ENCODE measurements at regions not wholly inside any gene's neighbourhood (a gene's known extent, or its start where the extent isn't known, plus 50 kb on each side); places are given as distances from the start of the nearest gene placed in this dataset.
A peak's percentile ranks its signal among the peaks of the same experiment; 100 is the strongest.

- H3K4me1 ChIP-seq (ENCODE audit: low read length): no peaks in the 10 kb centered on the region
- no peak for DNase-seq
- H3F3A ChIP-seq (ENCODE audit: insufficient read depth, low read length): no peaks in the 10 kb centered on the region
- no peak overlapping the region for H3K9ac ChIP-seq (ENCODE audit: low read length)
- no peaks in the 10 kb centered on the region for H3K27me3 ChIP-seq (replicated peaks; ENCODE audit: insufficient read depth, low read length)
- no peaks in the 10 kb centered on the region for H3K36me3 ChIP-seq (replicated peaks; ENCODE audit: insufficient read depth, low read length)
- no peak overlapping the region for H3K4me2 ChIP-seq (ENCODE audit: low read depth, low read length)
- H3K4me3 ChIP-seq (ENCODE audit: low read length): no peak overlapping the region
- TF ChIP-seq EZH2phosphoT487 (IDR thresholded peaks at IDR 0.05; ENCODE audit: low read length) (no peak), EZH2 (optimal IDR thresholded peaks at IDR 0.05; ENCODE audit: low read depth, low read length) (no peak)
- TF ChIP-seq, protein P1, sequence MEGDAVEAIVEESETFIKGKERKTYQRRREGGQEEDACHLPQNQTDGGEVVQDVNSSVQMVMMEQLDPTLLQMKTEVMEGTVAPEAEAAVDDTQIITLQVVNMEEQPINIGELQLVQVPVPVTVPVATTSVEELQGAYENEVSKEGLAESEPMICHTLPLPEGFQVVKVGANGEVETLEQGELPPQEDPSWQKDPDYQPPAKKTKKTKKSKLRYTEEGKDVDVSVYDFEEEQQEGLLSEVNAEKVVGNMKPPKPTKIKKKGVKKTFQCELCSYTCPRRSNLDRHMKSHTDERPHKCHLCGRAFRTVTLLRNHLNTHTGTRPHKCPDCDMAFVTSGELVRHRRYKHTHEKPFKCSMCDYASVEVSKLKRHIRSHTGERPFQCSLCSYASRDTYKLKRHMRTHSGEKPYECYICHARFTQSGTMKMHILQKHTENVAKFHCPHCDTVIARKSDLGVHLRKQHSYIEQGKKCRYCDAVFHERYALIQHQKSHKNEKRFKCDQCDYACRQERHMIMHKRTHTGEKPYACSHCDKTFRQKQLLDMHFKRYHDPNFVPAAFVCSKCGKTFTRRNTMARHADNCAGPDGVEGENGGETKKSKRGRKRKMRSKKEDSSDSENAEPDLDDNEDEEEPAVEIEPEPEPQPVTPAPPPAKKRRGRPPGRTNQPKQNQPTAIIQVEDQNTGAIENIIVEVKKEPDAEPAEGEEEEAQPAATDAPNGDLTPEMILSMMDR (IDR thresholded peaks at IDR 0.05; ENCODE audit: low read length): no peak
- H2AFZ ChIP-seq (ENCODE audit: low read length): no peak overlapping the region
- H3K9me3 ChIP-seq (replicated peaks; ENCODE audit: insufficient read depth, low read length): no peaks in the 10 kb centered on the region
- H3K27ac ChIP-seq (ENCODE audit: low read length): no peak overlapping the region
- H3K79me2 ChIP-seq (ENCODE audit: low read length): no peaks in the 10 kb centered on the region
- no peaks in the 10 kb centered on the region for H3K9me2 ChIP-seq (replicated peaks; ENCODE audit: insufficient read depth, low read length)
- H4K20me1 ChIP-seq (ENCODE audit: insufficient read depth, low read length): no peaks in the 10 kb centered on the region
Measured at GRCh38 chr13:48159401-48159800, 64.5 kb upstream of the MED4 start.

GRCh38 chr13:48158915-48159314 lies 64.0 kb upstream of the MED4 start:
- H3K27ac ChIP-seq (ENCODE audit: low read length): no peak overlapping the region
- no peaks in the 10 kb centered on the region for H3K27me3 ChIP-seq (replicated peaks; ENCODE audit: insufficient read depth, low read length)
- no peaks in the 10 kb centered on the region for H3K36me3 ChIP-seq (replicated peaks; ENCODE audit: insufficient read depth, low read length)
- H3K9me2 ChIP-seq (replicated peaks; ENCODE audit: insufficient read depth, low read length): no peaks in the 10 kb centered on the region
- no peaks in the 10 kb centered on the region for H3K9me3 ChIP-seq (replicated peaks; ENCODE audit: insufficient read depth, low read length)
- no peaks in the 10 kb centered on the region for H3K79me2 ChIP-seq (ENCODE audit: low read length)
- no peak for DNase-seq
- H4K20me1 ChIP-seq (ENCODE audit: insufficient read depth, low read length): no peaks in the 10 kb centered on the region
- TF ChIP-seq EZH2 (optimal IDR thresholded peaks at IDR 0.05; ENCODE audit: low read depth, low read length): no peak
- TF ChIP-seq, protein P1 (IDR thresholded peaks at IDR 0.05; ENCODE audit: low read length): no peak
- no peak for TF ChIP-seq EZH2phosphoT487 (IDR thresholded peaks at IDR 0.05; ENCODE audit: low read length)
- no peak overlapping the region for H3K4me2 ChIP-seq (ENCODE audit: low read depth, low read length)
- no peak overlapping the region for H2AFZ ChIP-seq (ENCODE audit: low read length)
- no peaks in the 10 kb centered on the region for H3F3A ChIP-seq (ENCODE audit: insufficient read depth, low read length)
- no peaks in the 10 kb centered on the region for H3K4me1 ChIP-seq (ENCODE audit: low read length)
- no peak overlapping the region for H3K9ac ChIP-seq (ENCODE audit: low read length)
- no peak overlapping the region for H3K4me3 ChIP-seq (ENCODE audit: low read length)

GRCh38 chr13:48158290-48158689 lies 63.4 kb upstream of the MED4 start:
- DNase-seq: no peak
- Histone ChIP-seq H3K9me3 (replicated peaks; ENCODE audit: insufficient read depth, low read length) (no peaks in the 10 kb centered on the region), H3K9me2 (replicated peaks; ENCODE audit: insufficient read depth, low read length) (no peaks in the 10 kb centered on the region), H3K4me3 (ENCODE audit: low read length) (no peak overlapping the region), H3F3A (ENCODE audit: insufficient read depth, low read length) (no peaks in the 10 kb centered on the region), H3K4me2 (ENCODE audit: low read depth, low read length) (no peak overlapping the region), H3K27ac (ENCODE audit: low read length) (no peak overlapping the region), H3K9ac (ENCODE audit: low read length) (no peak overlapping the region), H3K27me3 (replicated peaks; ENCODE audit: insufficient read depth, low read length) (no peaks in the 10 kb centered on the region), H4K20me1 (ENCODE audit: insufficient read depth, low read length) (no peaks in the 10 kb centered on the region), H2AFZ (ENCODE audit: low read length) (no peak overlapping the region), H3K79me2 (ENCODE audit: low read length) (no peaks in the 10 kb centered on the region), H3K36me3 (replicated peaks; ENCODE audit: insufficient read depth, low read length) (no peaks in the 10 kb centered on the region), H3K4me1 (ENCODE audit: low read length) (no peaks in the 10 kb centered on the region)
- TF ChIP-seq EZH2phosphoT487 (IDR thresholded peaks at IDR 0.05; ENCODE audit: low read length): no peak

DNA sequence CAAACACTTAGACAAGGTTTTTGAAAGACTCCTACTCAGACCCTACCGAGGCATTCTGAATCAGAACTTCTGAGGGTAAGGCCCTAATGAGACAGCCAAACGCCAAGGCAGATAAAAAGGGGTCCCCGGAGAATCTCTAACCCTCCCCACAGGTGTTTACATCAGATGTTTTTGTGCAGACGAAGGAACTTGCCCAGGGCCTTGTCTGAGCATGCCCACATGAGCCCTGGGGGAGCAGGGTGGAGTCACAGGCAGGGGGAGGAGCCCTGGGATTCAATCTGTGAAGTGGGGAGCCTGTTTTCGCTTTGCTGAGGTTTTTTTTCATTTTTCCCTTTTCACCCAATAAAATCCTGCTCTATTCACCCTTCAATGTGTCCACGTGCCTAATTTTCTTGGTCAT lies 61.6 kb upstream of the MED4 start:
- Histone ChIP-seq H3K4me3 (ENCODE audit: low read length) (no peak overlapping the region), H3K4me2 (ENCODE audit: low read depth, low read length) (no peak overlapping the region), H3K9ac (ENCODE audit: low read length) (no peak overlapping the region), H4K20me1 (ENCODE audit: insufficient read depth, low read length) (no peaks in the 10 kb centered on the region), H3K27me3 (replicated peaks; ENCODE audit: insufficient read depth, low read length) (no peaks in the 10 kb centered on the region), H3K36me3 (replicated peaks; ENCODE audit: insufficient read depth, low read length) (no peaks in the 10 kb centered on the region), H3K9me2 (replicated peaks; ENCODE audit: insufficient read depth, low read length) (no peaks in the 10 kb centered on the region), H3F3A (ENCODE audit: insufficient read depth, low read length) (no peaks in the 10 kb centered on the region), H3K9me3 (replicated peaks; ENCODE audit: insufficient read depth, low read length) (no peaks in the 10 kb centered on the region), H3K4me1 (ENCODE audit: low read length) (no peaks in the 10 kb centered on the region), H2AFZ (ENCODE audit: low read length) (no peak overlapping the region), H3K27ac (ENCODE audit: low read length) (no peak overlapping the region), H3K79me2 (ENCODE audit: low read length) (no peaks in the 10 kb centered on the region)
- peak; percentile 7 for DNase-seq
- TF ChIP-seq EZH2phosphoT487 (IDR thresholded peaks at IDR 0.05; ENCODE audit: low read length): no peak
- TF ChIP-seq EZH2 (optimal IDR thresholded peaks at IDR 0.05; ENCODE audit: low read depth, low read length): no peak
- TF ChIP-seq, protein P1 (IDR thresholded peaks at IDR 0.05; ENCODE audit: low read length): no peak

Measured in MM.1S (cell line).